WERI-Rb-1 (cell line): ENCODE measurements at regions not wholly inside any gene's neighbourhood (a gene's known extent, or its start where the extent isn't known, plus 50 kb on each side); places are given as distances from the start of the nearest gene placed in this dataset.
"Not testable (repeated sequence)": the region's sequence is repeated elsewhere in the genome, so short reads cannot be mapped to it uniquely, and the experiment has no call there.

Experiments used
- DNase-seq: peaks from one replicate; pipeline ENCODE4 v3.0.0-alpha.2; 2020
- H3K27ac ChIP-seq: fragments of 250-450 bp; sonication (Bioruptor Pico); 2 replicates; pipeline ENCODE4 v1.5.1; 2020; ENCODE audit warnings: mild to moderate bottlenecking, moderate library complexity
- H3K27me3 ChIP-seq: fragments of 250-450 bp; sonication (Bioruptor Pico); 2 replicates; pipeline ENCODE4 v1.5.1; 2021; ENCODE audit warnings: mild to moderate bottlenecking, low read depth, moderate library complexity; ENCODE audit not compliant: insufficient read depth, severe bottlenecking
- H3K36me3 ChIP-seq: fragments of 250-450 bp; sonication (Bioruptor Pico); 2 replicates; pipeline ENCODE4 v1.5.1; 2020; ENCODE audit warnings: mild to moderate bottlenecking, moderate library complexity
- H3K4me3 ChIP-seq: 2 replicates; pipeline ENCODE4 v1.5.1; 2011; ENCODE audit warnings: low read depth, mild to moderate bottlenecking, control low read depth, low read length
- H3K9me3 ChIP-seq: fragments of 250-450 bp; sonication (Bioruptor Pico); 2 replicates; pipeline ENCODE4 v1.5.1; 2021; ENCODE audit warnings: mild to moderate bottlenecking, moderate library complexity; ENCODE audit not compliant: severe bottlenecking
- CTCF ChIP-seq: IDR thresholded peaks from 2 replicates; pipeline ENCODE4 v1.5.1; 2011; ENCODE audit warnings: low read depth, mild to moderate bottlenecking, control low read depth, inconsistent platforms, low read length

- Histone ChIP-seq H3K4me3 (peak overlapping the region; percentile 92), H3K27me3 (no peaks in the 10 kb centered on the region)
Measured at GRCh38 chr17:77089124-77089490, 51.7 kb upstream of the SEC14L1 start.

DNA sequence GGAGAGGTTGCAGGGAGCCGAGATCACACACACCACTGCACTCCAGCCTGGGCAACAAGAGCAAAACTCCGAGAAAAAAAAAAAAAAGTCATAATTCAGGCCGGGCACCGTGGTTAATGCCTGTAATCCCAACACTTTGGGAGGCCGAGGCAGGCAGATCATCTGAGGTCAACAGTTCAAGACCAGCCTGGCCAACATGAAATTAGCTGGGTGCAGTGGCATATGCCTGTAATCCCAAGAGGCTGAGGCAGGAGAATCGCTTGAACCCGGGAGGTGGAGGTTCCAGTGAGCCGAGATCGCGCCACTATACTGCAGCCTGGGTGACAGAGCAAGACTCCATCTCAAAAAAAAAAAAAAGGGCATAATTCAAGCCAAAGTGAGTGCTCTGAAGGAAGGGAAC lies 50.8 kb upstream of the SEC14L1 start:
- H3K4me3 ChIP-seq, DNase-seq, H3K9me3 ChIP-seq, H3K27me3 ChIP-seq, H3K27ac ChIP-seq: not testable (repeated sequence)
- H3K36me3 ChIP-seq, result peaks cover 52% of the 10 kb centered on the region

More at GRCh38 chr17:77089124-77089490, 51.7 kb upstream of the SEC14L1 start:
- no peaks in the 10 kb centered on the region for H3K9me3 ChIP-seq
- DNase-seq, result no peak
- H3K36me3 ChIP-seq, result peaks cover 44% of the 10 kb centered on the region
- peak overlapping the region; percentile 82 for H3K27ac ChIP-seq
- no peak for TF ChIP-seq CTCF

DNA sequence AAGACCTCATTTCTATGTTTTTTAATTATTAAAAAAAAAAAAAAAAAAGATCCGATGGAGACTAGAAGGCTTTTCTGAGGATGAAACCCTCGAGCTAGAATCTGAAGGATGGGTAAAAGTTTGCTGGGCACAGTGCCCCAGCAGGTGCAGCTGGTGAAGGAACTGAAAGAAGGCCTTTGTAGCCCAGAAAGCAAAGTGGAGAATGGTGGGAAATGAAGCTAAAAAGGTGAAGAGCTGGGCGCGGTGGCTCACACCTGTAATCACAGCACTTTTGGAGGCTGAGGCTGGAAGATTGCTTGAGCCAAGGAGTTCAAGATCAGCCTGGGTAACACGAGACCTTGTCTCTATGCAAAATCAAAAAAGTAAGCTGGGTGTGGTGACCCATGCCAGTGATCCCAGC lies 50.3 kb upstream of the SEC14L1 start:
- TF ChIP-seq CTCF, result no peak
- Histone ChIP-seq H3K9me3 (no peaks in the 10 kb centered on the region), H3K27ac (no peak overlapping the region), H3K27me3 (no peaks in the 10 kb centered on the region), H3K36me3 (peaks cover 58% of the 10 kb centered on the region), H3K4me3 (no peak overlapping the region)
- no peak for DNase-seq
